Ishikawa (cell line): ENCODE measurements at regions not wholly inside any gene's neighbourhood (a gene's known extent, or its start where the extent isn't known, plus 50 kb on each side); places are given as distances from the start of the nearest gene placed in this dataset.

Experiments
- CEBPB ChIP-seq: IDR thresholded peaks from 2 replicates; pipeline ENCODE4 v1.6.1; 2012
- CREB1 ChIP-seq: IDR thresholded peaks from 2 replicates; pipeline ENCODE4 v1.6.1; 2012; ENCODE audit warnings: low read depth
- EGR1 ChIP-seq: IDR thresholded peaks from 2 replicates; pipeline ENCODE4 v1.6.1; 2012
- EP300 ChIP-seq: IDR thresholded peaks from 2 replicates; pipeline ENCODE4 v1.6.1; 2012; ENCODE audit warnings: borderline replicate concordance
- FOXM1 ChIP-seq: IDR thresholded peaks from 2 replicates; pipeline ENCODE4 v1.6.1; 2012; ENCODE audit warnings: low read depth, borderline replicate concordance
- NFIC ChIP-seq: IDR thresholded peaks from 2 replicates; pipeline ENCODE4 v1.6.1; 2012
- RAD21 ChIP-seq: IDR thresholded peaks from 2 replicates; pipeline ENCODE4 v1.6.1; 2012; ENCODE audit warnings: low read depth
- TAF1 ChIP-seq: IDR thresholded peaks from 2 replicates; pipeline ENCODE4 v1.6.1; 2012; ENCODE audit warnings: low read depth, mild to moderate bottlenecking
- TCF12 ChIP-seq: IDR thresholded peaks from 2 replicates; pipeline ENCODE4 v1.6.1; 2012; ENCODE audit warnings: low read depth
- TEAD4 ChIP-seq: IDR thresholded peaks from 2 replicates; pipeline ENCODE4 v1.6.1; 2012
- YY1 ChIP-seq: IDR thresholded peaks from 2 replicates; pipeline ENCODE4 v1.6.1; 2012; ENCODE audit warnings: low read depth
- ZBTB7A ChIP-seq: IDR thresholded peaks from 2 replicates; pipeline ENCODE4 v1.6.1; 2012; ENCODE audit warnings: low read depth
- TF ChIP-seq, protein P1 (sequence below): IDR thresholded peaks from 2 replicates; pipeline ENCODE4 v1.6.1; 2012
- TF ChIP-seq, protein P2 (sequence below): IDR thresholded peaks from 2 replicates; pipeline ENCODE4 v1.6.1; 2012; ENCODE audit warnings: low read depth, mild to moderate bottlenecking
- TF ChIP-seq, protein P3 (sequence below): IDR thresholded peaks from 2 replicates; pipeline ENCODE4 v1.6.1; 2012

DNA sequence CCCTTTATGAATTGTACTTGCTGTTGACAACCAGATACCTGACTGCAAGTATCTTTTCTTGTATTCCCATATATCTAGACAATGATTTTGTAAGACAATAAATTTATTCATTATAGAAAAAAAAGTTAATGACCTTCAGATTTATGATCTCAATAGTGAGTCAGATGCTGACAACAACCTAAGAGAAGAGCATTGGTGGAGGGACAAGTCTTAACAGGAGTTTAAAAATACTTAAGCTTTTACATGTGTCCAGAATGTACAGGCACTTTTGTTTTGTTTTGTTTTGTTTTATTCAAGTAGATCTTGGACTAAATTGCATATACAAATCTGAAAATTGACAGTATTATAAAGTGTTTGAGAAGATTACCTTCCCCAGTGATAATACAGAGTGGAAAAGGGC, 1544.6 kb upstream of the B3GALT2 start:
- no peak for TF ChIP-seq FOXM1
- TF ChIP-seq, protein P1, sequence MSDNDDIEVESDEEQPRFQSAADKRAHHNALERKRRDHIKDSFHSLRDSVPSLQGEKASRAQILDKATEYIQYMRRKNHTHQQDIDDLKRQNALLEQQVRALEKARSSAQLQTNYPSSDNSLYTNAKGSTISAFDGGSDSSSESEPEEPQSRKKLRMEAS: no peak
- TF ChIP-seq, protein P2, sequence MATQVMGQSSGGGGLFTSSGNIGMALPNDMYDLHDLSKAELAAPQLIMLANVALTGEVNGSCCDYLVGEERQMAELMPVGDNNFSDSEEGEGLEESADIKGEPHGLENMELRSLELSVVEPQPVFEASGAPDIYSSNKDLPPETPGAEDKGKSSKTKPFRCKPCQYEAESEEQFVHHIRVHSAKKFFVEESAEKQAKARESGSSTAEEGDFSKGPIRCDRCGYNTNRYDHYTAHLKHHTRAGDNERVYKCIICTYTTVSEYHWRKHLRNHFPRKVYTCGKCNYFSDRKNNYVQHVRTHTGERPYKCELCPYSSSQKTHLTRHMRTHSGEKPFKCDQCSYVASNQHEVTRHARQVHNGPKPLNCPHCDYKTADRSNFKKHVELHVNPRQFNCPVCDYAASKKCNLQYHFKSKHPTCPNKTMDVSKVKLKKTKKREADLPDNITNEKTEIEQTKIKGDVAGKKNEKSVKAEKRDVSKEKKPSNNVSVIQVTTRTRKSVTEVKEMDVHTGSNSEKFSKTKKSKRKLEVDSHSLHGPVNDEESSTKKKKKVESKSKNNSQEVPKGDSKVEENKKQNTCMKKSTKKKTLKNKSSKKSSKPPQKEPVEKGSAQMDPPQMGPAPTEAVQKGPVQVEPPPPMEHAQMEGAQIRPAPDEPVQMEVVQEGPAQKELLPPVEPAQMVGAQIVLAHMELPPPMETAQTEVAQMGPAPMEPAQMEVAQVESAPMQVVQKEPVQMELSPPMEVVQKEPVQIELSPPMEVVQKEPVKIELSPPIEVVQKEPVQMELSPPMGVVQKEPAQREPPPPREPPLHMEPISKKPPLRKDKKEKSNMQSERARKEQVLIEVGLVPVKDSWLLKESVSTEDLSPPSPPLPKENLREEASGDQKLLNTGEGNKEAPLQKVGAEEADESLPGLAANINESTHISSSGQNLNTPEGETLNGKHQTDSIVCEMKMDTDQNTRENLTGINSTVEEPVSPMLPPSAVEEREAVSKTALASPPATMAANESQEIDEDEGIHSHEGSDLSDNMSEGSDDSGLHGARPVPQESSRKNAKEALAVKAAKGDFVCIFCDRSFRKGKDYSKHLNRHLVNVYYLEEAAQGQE: no peak
- no peak for TF ChIP-seq YY1
- no peak for TF ChIP-seq RAD21
- TF ChIP-seq CREB1: no peak
- TF ChIP-seq NFIC: no peak
- no peak for TF ChIP-seq EP300
- no peak for TF ChIP-seq TAF1
- TF ChIP-seq, protein P3, sequence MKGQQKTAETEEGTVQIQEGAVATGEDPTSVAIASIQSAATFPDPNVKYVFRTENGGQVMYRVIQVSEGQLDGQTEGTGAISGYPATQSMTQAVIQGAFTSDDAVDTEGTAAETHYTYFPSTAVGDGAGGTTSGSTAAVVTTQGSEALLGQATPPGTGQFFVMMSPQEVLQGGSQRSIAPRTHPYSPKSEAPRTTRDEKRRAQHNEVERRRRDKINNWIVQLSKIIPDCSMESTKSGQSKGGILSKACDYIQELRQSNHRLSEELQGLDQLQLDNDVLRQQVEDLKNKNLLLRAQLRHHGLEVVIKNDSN: no peak
- TF ChIP-seq TCF12: no peak
- no peak for TF ChIP-seq ZBTB7A
- no peak for TF ChIP-seq EGR1
- TF ChIP-seq TEAD4: no peak
- no peak for TF ChIP-seq CEBPB

DNA sequence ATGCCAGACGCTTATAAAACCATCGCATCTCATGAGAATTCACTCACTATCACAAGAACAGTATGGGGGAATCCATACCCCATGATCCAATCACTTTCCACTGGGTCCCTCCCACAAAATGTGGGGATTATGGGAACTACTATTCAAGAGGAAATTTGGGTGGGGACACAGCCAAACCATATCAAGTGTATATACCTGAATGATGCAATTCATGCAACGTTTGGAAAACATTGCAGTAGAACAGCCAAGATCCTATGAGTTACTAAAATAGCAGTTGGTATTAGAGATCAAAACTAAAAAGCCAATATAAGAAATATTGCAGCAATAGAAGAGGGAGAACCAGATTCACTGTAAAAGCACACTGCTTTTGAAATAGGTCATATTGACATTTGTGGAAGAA, 1543.9 kb upstream of the B3GALT2 start:
- no peak for TF ChIP-seq YY1

DNA sequence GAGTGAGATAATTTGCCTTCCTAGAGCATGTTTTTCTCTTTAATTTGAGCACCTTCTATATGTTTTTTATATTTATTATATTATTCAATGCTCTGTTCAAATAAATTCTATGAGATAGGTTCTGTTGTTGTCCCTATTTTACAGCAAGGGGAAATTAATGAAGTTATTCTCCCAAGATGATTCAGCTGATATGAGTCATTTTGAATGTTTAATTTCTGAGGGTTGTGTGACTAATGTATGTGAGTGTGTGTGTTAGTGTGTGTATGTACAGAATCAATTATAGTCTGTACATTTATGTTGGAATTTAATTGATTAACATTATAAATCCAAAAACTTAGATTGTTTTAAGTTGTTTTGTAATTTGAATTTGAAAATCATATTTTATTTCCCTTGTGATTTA, 1536.7 kb upstream of the B3GALT2 start:
- TF ChIP-seq CEBPB: no peak
- no peak for TF ChIP-seq CREB1

DNA sequence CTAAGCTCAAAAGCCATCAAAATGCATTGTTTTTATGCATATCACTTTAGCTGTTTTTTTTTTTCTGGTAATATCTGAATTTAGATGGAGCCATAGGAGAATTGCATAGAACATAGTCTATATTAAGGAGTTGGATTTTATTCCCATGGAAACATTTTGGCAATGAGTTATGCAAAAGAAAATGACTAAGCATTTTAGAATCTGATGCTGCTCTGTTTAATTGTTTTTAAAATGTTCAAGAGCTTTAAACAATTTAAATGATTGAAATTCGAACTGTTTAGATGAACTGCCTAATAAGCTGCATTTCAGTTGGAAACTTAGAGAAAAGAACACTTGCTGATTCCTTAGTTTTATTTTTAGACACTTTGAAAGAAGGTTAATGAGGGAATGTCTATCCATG, 1531.5 kb upstream of the B3GALT2 start:
- TF ChIP-seq CEBPB (no peak), TCF12 (no peak), YY1 (no peak), EGR1 (no peak), NFIC (no peak), ZBTB7A (no peak), TEAD4 (no peak), FOXM1 (no peak), RAD21 (no peak), CREB1 (no peak), EP300 (no peak), TAF1 (no peak)
- TF ChIP-seq, protein P3: no peak
- TF ChIP-seq, protein P2: no peak
- TF ChIP-seq, protein P1: no peak

DNA sequence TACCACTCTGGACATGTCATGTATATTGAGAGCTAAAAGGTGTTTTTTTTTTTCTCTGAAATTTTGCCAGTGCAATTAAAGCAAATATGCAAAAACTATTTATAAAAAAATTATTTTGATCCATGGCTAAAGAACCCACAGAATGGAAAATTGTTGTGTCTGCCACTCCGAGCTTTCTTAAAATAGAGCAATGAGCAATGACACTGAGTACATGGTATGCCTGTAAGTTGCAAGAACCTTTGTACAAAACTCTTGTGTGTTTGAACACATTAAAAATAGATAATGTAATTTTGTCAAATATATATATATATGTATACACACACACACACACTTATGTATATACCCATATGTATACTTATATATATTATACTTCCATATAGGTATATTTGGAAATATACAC, 1530.9 kb upstream of the B3GALT2 start:
- no peak for TF ChIP-seq TCF12
- no peak for TF ChIP-seq RAD21
- no peak for TF ChIP-seq EGR1
- no peak for TF ChIP-seq NFIC
- TF ChIP-seq TEAD4: no peak
- TF ChIP-seq, protein P3: no peak
- TF ChIP-seq, protein P2: no peak
- TF ChIP-seq FOXM1: no peak
